Activated CD4-positive, alpha-beta T cell treated with anti-CD3 and anti-CD28 coated beads, Interleukin-10, Interleukin-2, amounts not matched to agents 100 ng/mL and 50 ng/mL, durations not matched to agents 16 hours and 8 hours (primary cell): ENCODE measurements at regions not wholly inside any gene's neighbourhood (a gene's known extent, or its start where the extent isn't known, plus 50 kb on each side); places are given as distances from the start of the nearest gene placed in this dataset.

Source experiments
- DNase-seq: peaks from one replicate; pipeline ENCODE4 v3.0.0-alpha.2; 2020

DNA sequence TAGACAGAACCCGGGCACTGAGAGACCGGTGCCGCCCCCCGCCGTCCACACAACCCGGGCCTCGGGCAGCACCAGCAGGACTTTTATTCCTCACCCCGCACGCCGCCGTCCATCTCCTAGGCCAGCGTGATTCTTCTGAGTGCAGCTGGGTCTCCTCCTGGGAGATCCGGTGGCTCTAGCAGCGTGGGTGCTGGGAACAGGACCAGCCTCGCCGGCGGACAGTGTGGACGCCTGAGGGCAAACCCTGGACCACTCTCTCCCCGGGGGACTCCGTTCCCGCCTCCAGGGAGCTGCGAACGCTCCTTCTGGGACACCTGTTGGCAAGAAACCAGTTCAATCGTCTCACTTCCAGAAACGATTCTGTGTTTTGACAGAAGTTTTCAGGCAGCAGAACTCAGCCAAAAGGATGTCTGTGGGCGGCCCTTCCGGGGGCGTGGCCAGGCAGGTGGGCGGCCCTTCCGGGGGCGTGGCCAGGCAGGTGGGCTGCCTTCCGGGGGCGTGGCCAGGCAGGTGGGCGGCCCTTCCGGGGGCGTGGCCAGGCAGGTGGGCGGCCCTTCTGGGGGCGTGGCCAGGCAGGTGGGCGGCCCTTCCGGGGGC lies 130.7 kb downstream of the DLL1 start:
- peak; percentile 33 for DNase-seq

DNA sequence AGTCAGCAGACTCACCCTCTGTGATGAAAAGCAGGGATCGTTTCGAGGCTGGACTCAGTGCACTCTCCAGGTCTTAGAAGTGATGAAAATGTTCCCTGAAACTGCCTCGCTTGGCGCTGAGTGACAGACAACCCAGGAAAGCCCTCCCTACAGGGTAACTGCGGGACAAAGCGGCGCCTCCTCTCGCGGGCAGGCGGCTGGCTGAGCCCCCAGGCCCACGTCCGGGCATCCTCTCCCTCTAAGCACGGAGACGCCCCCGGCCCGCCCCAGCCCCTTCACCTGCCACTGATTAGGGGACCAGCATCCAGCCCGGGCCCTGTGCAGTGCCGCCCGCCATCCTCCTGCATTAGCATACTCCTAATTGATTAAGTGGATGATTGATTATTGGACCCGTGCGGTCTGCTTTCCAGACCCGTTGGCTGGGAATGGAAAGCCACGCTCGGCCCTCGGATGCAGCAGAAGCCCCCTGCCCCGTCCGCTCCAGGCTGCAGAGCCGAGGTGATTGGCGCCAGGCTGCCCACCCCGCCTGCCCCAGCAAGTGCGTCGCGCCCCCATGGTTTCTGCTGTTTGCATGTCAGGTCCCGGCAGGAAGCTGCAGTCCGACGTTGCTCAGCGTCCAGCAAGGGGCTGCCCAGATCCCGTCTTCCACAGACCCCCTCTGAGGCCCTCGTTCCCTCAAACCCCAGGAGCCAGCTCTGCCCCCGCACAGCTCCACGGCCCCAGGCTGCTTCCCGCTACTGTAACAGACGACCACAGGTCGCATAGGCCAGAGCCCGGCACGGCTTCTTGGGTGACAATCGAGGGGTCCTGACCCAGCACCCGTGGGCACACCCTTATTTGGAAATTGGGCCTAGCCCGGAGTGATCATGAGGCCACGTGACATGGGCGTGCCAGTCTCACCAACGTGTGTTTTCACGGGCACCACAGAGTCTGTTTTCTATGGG lies 131.6 kb downstream of the DLL1 start:
- no peak for DNase-seq

DNA sequence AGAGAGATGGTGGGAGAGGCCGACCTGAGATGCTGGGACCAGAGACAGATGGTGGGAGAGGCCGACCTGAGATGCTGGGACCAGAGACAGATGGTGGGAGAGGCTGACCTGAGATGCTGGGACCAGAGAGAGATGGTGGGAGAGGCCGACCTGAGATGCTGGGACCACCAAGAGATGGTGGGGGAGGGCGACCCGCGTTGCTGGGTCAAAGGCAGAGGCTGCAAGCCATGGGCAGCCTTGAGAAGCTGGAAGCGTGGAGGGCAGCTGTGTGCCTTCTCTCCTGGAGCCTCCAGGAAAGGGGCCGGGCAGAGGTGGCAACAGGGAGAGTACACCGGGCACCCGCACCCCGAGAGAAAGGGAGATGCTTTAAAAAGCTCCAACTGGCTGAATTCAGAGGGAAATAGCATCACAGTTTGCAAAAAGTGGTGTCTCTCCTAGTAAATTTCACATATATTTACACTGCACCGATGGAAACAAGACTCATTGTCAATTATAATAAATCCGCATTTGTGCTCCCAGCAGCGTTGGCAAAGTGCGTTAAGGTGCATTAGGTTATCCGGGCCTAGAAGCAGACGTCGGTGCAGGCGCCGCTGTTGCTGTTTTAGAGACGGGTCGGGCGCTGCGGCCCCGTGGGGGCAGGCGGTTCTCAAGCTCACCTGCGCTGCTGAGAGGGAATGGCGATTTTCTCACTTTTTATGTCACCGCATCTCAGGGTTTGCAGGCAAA lies 132.4 kb downstream of the DLL1 start:
- no peak for DNase-seq

DNA sequence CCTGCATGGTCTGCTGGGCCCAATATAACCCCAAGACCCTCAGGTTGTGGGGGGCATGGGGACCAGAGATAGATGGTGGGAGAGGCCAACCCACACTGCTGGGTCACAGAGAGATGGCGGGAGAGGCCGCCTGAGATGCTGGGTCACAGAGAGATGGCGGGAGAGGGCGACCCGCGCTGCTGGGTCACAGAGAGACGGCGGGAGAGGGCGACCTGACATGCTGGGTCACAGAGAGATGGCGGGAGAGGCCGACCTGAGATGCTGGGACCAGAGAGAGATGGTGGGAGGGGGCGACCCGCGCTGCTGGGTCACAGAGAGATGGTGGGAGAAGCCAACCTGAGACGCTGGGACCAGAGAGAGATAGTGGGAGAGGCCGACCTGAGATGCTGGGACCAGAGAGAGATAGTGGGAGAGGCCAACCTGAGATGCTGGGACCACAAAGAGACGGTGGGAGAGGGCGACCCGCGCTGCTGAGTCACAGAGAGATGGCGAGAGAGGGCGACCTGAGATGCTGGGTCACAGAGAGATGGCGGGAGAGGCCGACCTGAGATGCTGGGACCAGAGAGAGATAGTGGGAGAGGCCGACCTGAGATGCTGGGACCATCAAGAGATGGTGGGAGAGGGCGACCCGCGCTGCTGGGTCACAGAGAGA lies 133.2 kb downstream of the DLL1 start:
- DNase-seq: no peak

DNA sequence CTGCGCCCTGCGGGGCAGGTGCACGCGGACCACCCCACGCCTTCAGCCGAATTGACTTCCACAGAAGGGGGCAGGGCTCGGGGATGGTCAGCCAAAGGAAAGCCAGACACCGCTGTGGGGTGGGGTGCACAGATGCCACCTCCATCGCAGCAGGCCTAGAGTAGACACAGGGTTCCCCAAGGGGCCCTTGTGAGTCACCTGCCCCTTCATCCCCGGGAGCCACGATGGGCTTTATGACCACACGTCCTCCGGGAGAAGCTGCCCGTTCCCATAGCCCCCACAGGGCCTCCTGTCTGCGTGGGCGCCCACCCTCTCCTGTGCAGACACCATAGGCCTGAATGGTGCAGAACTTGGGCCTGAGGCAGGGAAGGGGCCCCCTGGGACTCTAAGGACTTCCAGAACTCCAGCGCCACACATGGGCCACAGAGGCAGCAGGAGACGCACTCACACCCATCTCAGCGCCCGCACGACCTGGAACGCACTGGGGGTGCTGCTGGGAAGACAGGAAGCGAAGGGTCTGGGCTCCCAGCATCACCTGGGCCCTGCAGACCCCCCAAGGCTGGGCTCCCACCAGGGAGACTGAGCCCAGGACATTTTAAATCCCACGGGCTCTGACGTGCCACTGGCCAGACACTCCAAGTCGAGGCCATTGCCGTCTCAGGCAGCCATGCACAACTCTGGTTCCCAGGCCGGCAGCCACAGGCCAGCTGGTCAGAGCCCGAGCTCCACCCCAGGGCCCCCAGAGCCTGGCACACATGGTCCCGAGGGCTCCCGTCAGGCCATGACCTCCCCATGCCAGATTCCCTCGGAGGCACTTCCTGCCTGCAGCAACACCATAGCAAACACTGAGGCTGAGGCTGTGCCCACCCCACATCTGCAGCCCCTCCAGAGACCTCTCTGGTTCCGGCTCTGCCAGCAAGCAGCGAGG lies 134.2 kb downstream of the DLL1 start:
- DNase-seq: no peak

DNA sequence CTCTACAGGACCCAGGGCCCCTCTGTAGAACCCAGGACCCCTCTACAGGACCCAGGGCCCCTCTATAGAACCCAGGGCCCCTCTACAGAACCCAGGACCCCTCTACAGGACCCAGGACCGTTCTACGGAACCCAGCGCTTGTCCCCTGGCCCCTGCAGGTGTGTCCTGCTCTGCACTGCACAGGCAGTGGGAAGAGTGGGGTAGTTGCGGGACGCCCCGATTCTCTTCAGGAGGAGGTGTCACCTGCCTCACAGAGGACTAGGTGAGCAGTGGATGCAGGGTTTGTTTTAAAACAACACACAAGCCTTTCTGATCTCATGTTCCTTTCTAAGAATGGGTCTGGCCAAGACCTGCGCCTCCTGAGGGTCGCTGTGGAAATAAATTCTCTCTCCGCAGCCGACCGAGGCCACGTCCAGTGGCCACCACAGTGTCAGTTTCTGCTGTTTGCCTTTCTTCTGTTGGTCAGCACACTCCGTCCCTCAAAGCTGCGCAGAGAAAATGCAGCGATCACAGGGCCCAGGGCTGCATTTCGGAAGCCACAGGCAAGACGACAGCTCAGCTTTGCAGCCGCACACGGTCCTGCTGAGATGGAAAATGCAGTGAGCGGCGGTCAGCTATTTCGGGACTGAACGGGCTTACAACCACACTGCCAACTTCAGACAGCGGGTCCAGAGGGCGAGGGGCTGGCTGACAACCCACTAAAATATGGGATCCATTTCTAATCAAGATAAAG lies 135.2 kb downstream of the DLL1 start:
- no peak for DNase-seq

DNA sequence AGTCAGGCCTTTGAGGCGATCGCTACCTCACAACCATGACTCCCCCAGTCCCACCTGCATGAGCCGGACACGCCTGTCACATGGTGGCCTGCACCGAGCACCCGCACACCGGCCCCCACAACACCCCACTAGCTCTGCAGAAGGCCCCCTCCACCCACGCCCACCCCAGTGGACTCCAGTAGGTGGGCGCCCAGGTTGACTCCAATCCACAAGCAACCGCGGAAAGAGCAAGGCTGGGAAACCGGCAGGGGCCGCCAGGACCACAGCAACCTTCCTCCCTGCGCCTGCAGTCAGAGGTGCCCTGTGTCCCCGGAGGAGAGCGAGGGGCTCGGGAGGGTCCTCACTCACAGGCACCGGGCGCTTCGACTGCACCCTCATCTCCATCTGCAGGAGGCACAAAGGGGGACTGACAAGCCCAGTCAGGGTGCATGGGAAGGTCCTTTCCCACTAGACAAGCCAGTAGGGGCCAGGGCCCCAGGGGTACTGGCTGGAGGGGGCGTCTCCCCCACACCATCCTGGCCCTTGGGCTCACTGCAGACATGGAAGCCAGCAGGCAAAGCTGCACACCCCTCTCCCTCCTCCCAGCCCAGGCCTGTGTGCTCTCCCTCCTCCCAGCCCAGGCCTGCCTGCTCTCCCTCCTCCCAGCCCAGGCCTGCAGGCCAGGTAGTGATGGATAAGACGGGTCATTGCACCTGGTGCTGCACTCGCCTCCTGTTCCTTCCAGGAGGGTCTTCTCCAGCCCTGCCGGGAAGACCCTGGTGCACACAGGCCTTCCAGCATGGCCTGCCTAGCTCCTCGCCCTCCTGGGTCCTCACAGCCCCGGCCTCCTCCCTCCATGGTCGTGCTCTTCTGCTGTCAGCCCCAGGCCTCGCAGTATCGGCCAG lies 137.2 kb downstream of the DLL1 start:
- DNase-seq: no peak

DNA sequence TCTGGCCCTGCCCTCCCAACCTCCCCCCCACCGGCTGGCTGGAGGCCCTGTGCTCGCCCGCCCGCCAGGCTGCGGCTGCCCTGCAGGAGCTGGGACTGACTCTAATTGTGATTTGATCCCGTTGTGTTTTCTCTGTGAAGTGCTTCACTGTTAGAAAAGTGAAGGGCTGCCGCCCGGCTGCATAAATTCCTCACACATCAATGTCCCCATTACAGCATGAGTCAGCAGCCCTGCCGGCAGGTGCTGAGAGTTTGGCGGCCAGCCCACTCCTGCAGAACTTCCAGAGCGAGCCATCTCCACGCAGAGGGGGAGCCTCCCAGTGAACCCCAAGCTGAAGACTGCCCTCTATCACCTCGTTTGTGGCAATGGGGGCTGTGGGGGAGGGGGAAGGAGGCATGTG lies 137.9 kb downstream of the DLL1 start:
- no peak for DNase-seq

DNA sequence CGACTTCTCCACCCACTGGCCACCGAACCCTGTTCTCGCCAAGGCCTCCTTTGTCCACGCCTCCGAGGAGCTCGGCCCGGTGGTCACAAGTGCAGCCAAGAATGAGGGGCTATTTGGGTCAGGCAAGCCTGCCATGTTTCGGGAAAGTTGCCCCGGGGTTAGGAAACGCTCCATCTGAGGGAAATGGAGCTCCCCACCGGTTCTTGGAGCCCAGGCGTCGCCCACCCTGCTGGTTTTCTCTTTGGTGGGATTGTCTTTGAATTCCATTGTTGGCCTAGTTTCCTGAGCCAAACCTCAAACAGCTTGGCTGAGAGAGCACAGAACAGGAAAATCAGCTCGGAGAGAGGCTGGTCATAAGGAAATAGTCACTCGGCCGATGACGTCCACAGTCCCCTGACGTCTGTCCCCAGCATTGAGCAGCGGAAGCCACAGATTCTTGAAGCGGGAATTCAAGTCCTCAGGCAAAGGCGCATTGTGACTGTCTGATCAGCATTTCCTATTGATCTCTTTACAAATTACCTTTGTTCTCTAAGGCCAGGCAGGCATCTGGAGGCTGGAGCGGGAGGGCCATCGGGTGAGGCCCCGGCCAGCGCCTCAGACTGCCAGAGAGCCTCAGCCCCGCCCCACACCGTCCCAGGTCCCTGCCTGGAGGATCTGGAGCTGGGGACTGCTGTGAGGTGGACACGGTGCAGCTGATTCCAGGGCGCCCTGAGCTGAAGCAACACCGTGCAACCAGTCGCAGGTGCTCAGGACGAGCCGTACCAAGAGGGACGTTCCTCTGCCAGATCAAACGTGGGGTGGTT lies 138.6 kb downstream of the DLL1 start:
- DNase-seq: no peak

DNA sequence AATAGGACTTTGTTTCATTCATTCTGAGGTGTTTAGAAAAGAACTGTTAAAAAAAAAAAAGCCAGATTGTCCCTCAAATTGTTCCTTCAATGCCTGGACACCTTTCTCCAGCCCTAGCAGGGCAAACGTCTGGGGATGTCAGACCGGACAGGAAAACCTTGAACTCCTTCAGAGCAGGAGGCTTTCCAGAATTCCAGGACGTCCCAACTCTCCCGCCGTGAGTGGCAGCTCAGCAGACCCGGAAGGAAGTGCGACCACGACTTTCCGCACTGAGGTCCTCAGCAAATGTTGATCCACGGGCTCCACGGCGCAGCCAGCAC lies 139.1 kb downstream of the DLL1 start:
- DNase-seq: no peak

DNA sequence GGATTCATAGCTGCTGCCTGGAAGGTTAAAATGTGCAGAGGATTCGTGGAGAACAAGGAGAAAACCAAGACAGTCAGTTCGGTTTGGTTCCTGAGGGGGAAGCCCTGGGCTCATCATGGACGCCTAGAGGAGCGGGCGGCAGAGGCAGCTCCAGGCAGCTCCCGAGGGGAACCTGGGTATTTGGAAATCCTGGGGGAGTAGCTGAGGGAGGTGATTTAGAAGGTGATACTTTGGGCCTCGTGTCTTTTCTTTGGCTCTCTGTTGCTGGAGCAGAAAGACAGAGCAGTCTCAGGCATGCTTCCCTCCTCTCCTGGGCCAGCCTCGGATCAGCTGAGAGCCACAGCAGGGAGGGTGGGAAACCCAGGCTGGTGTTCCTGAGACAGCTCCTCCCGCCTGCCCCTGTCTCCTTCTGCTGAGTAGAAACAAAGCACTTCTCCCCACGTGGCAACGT lies 139.5 kb downstream of the DLL1 start:
- no peak for DNase-seq

DNA sequence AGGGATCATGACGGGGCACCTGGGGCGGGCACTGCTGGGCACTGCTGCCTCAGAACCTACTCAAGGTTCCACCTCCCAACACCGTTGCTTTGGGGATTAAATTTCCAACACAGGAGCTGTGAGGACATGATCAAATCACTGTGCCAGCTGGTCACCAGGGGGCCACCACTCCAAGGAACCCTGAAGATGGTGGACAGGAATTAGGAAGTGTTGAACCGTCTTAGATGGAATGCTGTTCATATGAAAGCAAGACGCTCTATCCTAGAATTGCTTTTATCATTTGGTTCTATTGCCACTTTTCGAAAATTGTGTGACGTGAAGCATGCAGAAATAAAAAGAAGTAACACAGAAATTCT lies 140.3 kb downstream of the DLL1 start:
- DNase-seq: no peak

DNA sequence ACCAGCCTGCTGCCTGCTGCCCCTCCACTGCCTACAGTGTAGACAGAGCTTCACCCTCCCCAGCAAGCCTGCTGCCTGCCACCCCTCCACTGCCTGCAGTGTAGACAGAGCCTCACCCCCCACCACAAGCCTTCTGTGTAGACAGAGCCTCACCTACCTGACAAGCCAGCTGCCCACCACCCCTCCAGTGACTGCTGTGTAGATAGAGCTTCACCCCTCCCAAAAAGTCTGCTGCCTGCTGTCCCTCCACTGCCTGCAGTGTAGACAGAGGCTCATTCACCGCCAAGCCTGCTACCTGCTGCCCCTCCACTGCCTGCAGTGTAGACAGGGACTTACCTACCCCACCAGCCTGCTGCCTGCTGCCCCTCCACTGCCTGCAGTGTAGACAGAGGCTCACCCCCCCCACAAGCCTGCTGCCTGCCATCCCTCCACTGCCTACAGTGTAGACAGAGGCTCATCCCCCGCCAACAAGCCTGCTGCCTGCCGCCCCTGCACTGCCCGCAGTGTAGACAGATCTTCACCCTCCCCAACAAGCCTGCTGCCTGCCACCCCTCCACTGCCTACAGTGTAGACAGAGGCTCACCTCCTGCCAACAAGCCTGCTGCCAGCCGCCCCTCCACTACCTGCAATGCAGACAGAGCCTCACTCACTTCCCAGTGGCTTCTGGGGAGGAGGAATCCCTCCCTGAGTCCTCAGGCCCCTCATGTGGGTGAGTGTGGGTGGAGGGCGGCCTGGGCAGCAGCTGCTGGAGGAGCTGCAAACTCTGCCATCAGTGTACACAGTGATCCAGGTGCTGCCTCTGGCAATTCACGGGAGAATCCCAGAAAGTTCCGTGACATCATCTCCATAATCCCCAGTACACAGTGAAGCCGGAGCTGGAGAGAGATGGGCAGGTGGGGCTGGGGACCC lies 140.9 kb downstream of the DLL1 start:
- DNase-seq: no peak

DNA sequence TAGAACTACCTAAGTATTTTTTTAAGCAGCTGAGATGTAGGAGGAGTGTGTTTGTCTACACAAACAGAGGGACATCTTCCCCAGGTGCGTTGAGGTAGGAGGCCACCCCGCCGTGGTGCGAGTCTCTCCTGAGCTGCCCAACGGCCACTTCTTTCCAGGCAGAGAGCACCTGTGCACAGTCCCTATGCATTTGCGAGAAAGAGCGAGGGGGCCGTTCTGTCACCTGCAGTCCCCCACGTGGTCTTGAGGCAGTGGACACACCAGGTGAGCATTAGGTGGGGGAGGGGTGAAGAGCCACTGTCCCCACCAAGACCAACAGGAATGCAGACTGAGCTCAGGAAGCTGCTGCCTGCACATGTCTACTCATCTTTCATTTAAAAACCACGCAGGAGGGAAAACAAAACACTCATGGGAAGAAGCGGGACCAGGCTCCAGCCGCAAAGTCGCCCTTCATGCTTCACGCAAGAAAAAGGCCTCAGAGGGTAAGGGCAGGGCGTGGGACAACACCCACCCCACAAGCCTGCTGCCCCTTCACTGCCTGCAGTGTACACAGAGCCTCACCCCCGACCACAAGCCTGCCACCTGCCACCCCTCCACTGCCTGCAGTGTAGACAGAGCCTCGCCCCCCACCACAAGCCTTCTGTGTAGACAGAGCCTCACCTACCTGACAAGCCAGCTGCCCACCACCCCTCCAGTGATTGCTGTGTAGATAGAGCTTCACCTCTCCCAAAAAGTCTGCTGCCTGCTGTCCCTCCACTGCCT lies 142.0 kb downstream of the DLL1 start:
- DNase-seq: no peak

DNA sequence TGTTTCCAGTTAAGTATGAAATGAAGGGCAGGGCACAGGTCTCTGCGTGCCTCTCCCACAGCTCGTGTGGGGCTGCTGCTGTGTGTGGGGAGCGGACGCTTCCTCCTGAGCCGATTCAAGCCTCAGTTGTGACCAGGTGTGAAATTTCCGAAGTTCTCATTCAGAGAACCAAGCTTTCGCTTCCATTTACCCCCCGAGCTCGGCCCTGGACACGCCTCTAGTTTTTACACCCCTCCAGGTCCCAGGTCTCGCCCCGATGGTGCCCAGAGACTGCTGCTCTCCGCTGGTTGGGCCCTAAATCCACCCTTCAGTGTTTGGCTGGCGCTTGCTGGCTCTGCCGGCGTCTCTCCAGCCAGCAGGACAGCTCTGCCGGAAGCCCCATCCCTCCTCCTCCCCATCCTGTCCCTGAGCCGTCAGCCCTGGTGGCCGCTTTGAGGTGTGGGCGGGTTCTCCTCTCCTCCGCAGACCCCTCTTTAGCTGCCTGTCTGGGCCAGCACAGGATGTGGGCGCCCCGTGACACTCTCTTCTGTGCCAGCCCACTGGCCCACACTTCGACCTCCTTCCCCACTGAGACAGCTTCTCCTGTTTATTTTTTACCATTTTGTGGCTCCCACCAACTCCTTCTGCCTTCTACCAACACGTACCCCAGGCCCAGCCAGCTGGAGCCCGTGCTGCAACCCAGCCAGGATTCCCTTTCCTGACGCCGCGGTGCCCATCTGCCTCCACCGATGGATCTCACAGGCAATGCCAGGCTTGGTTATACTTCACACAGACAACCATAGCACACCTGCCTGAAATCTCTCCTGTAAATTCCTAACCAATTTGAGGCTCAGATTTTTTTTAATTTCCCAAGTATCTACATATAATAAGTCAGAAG lies 142.8 kb downstream of the DLL1 start:
- DNase-seq: peak; percentile 64

DNA sequence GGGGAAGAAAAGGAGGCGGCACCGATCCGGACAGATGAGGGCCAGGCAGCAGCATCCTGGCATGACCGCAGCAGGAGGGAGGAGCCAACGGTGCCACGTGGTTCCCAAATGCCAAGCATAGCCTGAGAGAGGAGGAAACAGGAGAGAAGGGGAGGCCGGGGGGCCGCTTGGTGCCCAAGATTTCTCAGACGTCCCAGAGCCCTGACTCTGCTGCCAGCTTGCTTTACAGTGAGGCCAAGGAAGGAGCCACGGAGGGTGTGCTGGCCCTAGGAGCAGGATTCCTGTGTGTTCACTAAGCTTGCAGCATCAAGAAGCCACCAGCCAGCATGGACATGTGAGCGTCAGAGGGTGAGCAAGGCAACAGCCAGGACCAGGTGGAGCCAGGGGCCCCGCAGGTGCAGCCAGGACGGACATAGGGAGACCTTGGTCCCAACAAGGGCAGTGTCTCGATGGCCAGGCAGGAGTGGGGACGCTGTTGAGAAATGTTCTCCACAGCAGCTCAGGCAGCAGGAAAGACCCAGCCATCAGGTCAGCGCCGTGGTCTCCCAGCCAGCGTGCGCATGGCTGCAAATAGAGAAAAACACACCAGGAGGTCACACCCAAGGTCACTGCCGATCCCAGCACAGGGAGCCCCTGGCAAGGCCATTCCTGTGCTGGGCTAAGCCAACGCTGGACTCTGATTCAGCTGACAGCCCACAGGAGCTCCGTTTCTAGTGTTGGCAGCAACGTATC lies 143.7 kb downstream of the DLL1 start:
- no peak for DNase-seq
